ENCODE measurements at regions not wholly inside any gene's neighbourhood (a gene's known extent, or its start where the extent isn't known, plus 50 kb on each side); places are given as distances from the start of the nearest gene placed in this dataset.

GRCh38 chr15:95121191-95121590, 889.8 kb downstream of the MCTP2 start:
- TF ChIP-seq OSR1 (CRISPR knock-in tag; IDR thresholded peaks at IDR 0.05) (no peak), ZNF565 (CRISPR knock-in tag; conservative IDR thresholded peaks at IDR 0.05; ENCODE audit: low read depth) (no peak), ESRRG (CRISPR knock-in tag; IDR thresholded peaks at IDR 0.05) (no peak), POU6F1 (CRISPR knock-in tag; IDR thresholded peaks at IDR 0.05; ENCODE audit: borderline replicate concordance, low read depth) (no peak), BACH2 (CRISPR knock-in tag; IDR thresholded peaks at IDR 0.05; ENCODE audit: borderline replicate concordance) (no peak), ARNTL (CRISPR knock-in tag; IDR thresholded peaks at IDR 0.05; ENCODE audit: borderline replicate concordance, low read depth) (no peak), ZFP3 (CRISPR knock-in tag; IDR thresholded peaks at IDR 0.05) (no peak), TCF4 (CRISPR knock-in tag; IDR thresholded peaks at IDR 0.05; ENCODE audit: borderline replicate concordance) (no peak), TOX (CRISPR knock-in tag; IDR thresholded peaks at IDR 0.05; ENCODE audit: borderline replicate concordance) (no peak), ZFP30 (CRISPR knock-in tag; IDR thresholded peaks at IDR 0.05) (no peak), PPARA (CRISPR knock-in tag; IDR thresholded peaks at IDR 0.05; ENCODE audit: borderline replicate concordance) (no peak), CSRNP3 (CRISPR knock-in tag; IDR thresholded peaks at IDR 0.05) (no peak), CSDC2 (CRISPR knock-in tag; IDR thresholded peaks at IDR 0.05) (no peak)
- no peak for ATAC-seq

- ATAC-seq: no peak
- TF ChIP-seq ZNF8 (CRISPR knock-in tag; IDR thresholded peaks at IDR 0.05): no peak
- no peak for TF ChIP-seq BACH2 (CRISPR knock-in tag; IDR thresholded peaks at IDR 0.05; ENCODE audit: borderline replicate concordance)
- no peak for TF ChIP-seq CREB5 (CRISPR knock-in tag; IDR thresholded peaks at IDR 0.05; ENCODE audit: low read depth)
- TF ChIP-seq SNAI2 (CRISPR knock-in tag; IDR thresholded peaks at IDR 0.05): no peak
- no peak for TF ChIP-seq ZNF565 (CRISPR knock-in tag; conservative IDR thresholded peaks at IDR 0.05; ENCODE audit: low read depth)
- no peak for TF ChIP-seq ISL1 (CRISPR knock-in tag; IDR thresholded peaks at IDR 0.05)
- no peak for TF ChIP-seq TOX (CRISPR knock-in tag; IDR thresholded peaks at IDR 0.05; ENCODE audit: borderline replicate concordance)
- TF ChIP-seq TSHZ2 (CRISPR knock-in tag; IDR thresholded peaks at IDR 0.05): no peak
- no peak for TF ChIP-seq RARB (CRISPR knock-in tag; IDR thresholded peaks at IDR 0.05)
- no peak for TF ChIP-seq GLIS3 (CRISPR knock-in tag; IDR thresholded peaks at IDR 0.05)
- TF ChIP-seq CSDC2 (CRISPR knock-in tag; IDR thresholded peaks at IDR 0.05): no peak
- TF ChIP-seq ARNTL (CRISPR knock-in tag; IDR thresholded peaks at IDR 0.05; ENCODE audit: borderline replicate concordance, low read depth): no peak
- no peak for TF ChIP-seq ESRRG (CRISPR knock-in tag; IDR thresholded peaks at IDR 0.05)
- TF ChIP-seq ZC3H10 (CRISPR knock-in tag; IDR thresholded peaks at IDR 0.05): no peak
- TF ChIP-seq PATZ1 (CRISPR knock-in tag; IDR thresholded peaks at IDR 0.05; ENCODE audit: borderline replicate concordance): no peak
- no peak for TF ChIP-seq ZNF70 (CRISPR knock-in tag; IDR thresholded peaks at IDR 0.05)
Measured at GRCh38 chr15:95125803-95126202, 894.4 kb downstream of the MCTP2 start.

All from SK-N-SH treated with all-trans-retinoic acid at 6 μM for 48 hours (cell line).